ENCODE measurements at regions not wholly inside any gene's neighbourhood (a gene's known extent, or its start where the extent isn't known, plus 50 kb on each side); places are given as distances from the start of the nearest gene placed in this dataset.

DNA sequence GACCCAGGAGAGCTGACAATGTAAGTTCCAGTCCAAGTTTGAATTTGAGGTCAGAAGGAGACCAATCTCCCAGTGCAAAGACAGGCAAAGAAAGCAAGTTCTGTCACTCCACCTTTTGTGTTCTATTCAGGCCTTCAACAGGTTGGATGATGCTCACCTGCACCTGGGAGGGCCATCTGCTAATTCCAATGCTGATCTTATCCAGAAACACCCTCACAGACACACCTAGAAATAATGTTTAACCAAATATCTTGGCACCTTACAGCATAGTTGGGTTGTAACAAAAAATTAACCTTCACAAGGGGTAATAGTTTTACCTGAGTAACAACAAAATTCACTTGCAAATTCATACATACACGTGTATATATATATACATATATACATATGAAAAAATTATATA, 190.8 kb downstream of the DIRAS2 start:
- no peak for TF ChIP-seq RAD21 (IDR thresholded peaks at IDR 0.05; ENCODE audit: low read depth)
- no peak for TF ChIP-seq REST (IDR thresholded peaks at IDR 0.05; ENCODE audit: low read depth)
